Naive thymus-derived CD4-positive, alpha-beta T cell (primary cell): ENCODE measurements at regions not wholly inside any gene's neighbourhood (a gene's known extent, or its start where the extent isn't known, plus 50 kb on each side); places are given as distances from the start of the nearest gene placed in this dataset.

Experiments used
- ATAC-seq: fragments of 150-1000 bp; cut with Tn5 transposase; 2 replicates; pipeline ENCODE4 v1.10.0; 2021; ENCODE audit warnings: mild to moderate bottlenecking, moderate library complexity
- CTCF ChIA-PET: fragments of 350-600 bp; sonication (Branson Sonifier 250); formaldehyde crosslinking; loops from one replicate; lab custom pipeline; 2021; ENCODE audit warnings: antibody characterized with exemption; lab: Charles Lee
- POLR2A ChIA-PET: fragments of 350-600 bp; sonication (Branson Sonifier 250); formaldehyde crosslinking; loops from one replicate; lab custom pipeline; 2021; ENCODE audit warnings: antibody characterized with exemption, inconsistent platforms; lab: Charles Lee
- DNase-seq, 9 donors: peaks; one replicate each; pipeline versions ENCODE4 v3.0.0 to v3.0.0-alpha.2; 2020 to 2022; ENCODE audit warnings: mixed read lengths in 1 of 9
- H3K27ac ChIP-seq: one replicate; pipeline ENCODE4 v1.7.0; 2013; ENCODE audit warnings: mild to moderate bottlenecking, low read depth, low read length, moderate library complexity
- H3K27me3 ChIP-seq, 2 donors: one replicate each; pipeline ENCODE4 v1.7.0; 2013; ENCODE audit warnings: low read length in 2 of 2, mild to moderate bottlenecking in 2 of 2, moderate library complexity in 2 of 2; ENCODE audit not compliant: control insufficient read depth in 2 of 2, insufficient read depth in 2 of 2
- H3K36me3 ChIP-seq, 3 experiments: 1 replicate in 2 of 3; 2 replicates in 1 of 3; pipeline ENCODE4 v1.7.0; 2013; ENCODE audit warnings: low read length in 3 of 3, mild to moderate bottlenecking in 3 of 3, moderate library complexity in 1 of 3; ENCODE audit not compliant: insufficient read depth in 3 of 3, control insufficient read depth in 2 of 3
- H3K4me1 ChIP-seq, 2 donors: one replicate each; pipeline ENCODE4 v1.7.0; 2013; ENCODE audit warnings: low read length in 2 of 2, mild to moderate bottlenecking in 2 of 2, moderate library complexity in 1 of 2; ENCODE audit not compliant: control insufficient read depth in 2 of 2, insufficient read depth in 2 of 2
- H3K4me3 ChIP-seq: 2 replicates; pipeline ENCODE4 v1.7.0; 2013; ENCODE audit warnings: mild to moderate bottlenecking, low read length
- H3K9me3 ChIP-seq, 3 experiments: 1 replicate in 2 of 3; 2 replicates in 1 of 3; pipeline ENCODE4 v1.7.0; 2013; ENCODE audit warnings: low read length in 3 of 3; ENCODE audit not compliant: control insufficient read depth in 2 of 3
- H3K27ac Mint-ChIP-seq, 9 donors: one replicate each; pipeline ENCODE4 v1.8.0; 2020 to 2022; ENCODE audit warnings: mixed read lengths in 9 of 9, mild to moderate bottlenecking in 8 of 9, moderate library complexity in 5 of 9, inconsistent platforms in 2 of 9
- H3K27me3 Mint-ChIP-seq, 5 donors: one replicate each; pipeline ENCODE4 v1.8.0; 2021 to 2022; ENCODE audit warnings: mixed read lengths in 5 of 5, mild to moderate bottlenecking in 1 of 5
- H3K36me3 Mint-ChIP-seq, 5 donors: one replicate each; pipeline ENCODE4 v1.8.0; 2020 to 2022; ENCODE audit warnings: mixed read lengths in 5 of 5, mild to moderate bottlenecking in 3 of 5, inconsistent platforms in 1 of 5
- H3K4me1 Mint-ChIP-seq, 7 donors: one replicate each; pipeline ENCODE4 v1.8.0; 2020 to 2022; ENCODE audit warnings: mixed read lengths in 7 of 7, mild to moderate bottlenecking in 3 of 7, inconsistent platforms in 1 of 7
- H3K4me3 Mint-ChIP-seq, 10 donors: one replicate each; pipeline ENCODE4 v1.8.0; 2020 to 2022; ENCODE audit warnings: mild to moderate bottlenecking in 10 of 10, mixed read lengths in 10 of 10, moderate library complexity in 6 of 10, inconsistent platforms in 2 of 10
- H3K9me3 Mint-ChIP-seq, 11 donors: one replicate each; pipeline ENCODE4 v1.8.0; 2020 to 2022; ENCODE audit warnings: mixed read lengths in 11 of 11, mild to moderate bottlenecking in 4 of 11, inconsistent platforms in 1 of 11, moderate library complexity in 1 of 11
- intact Hi-C, 2 donors: fragments of 100-400 bp; cut with micrococcal nuclease; formaldehyde crosslinking; loops; one replicate each; pipeline ENCODE4 v1.15.1; 2023

GRCh38 chr4:29199485-29199884, 1520.7 kb upstream of the PCDH7 start:
- peaks cover 0 to 20% (median 5%) of the 10 kb centered on the region in 11 donors for H3K9me3 Mint-ChIP-seq
- H3K9me3 ChIP-seq, result no peaks in the 10 kb centered on the region
- H3K4me3 ChIP-seq, result no peak overlapping the region
- H3K27me3 ChIP-seq, result no peaks in the 10 kb centered on the region
- ChIA-PET POLR2A (no interaction called here), CTCF (no interaction called here)
- H3K27me3 Mint-ChIP-seq, result no peaks in the 10 kb centered on the region
- H3K36me3 ChIP-seq, result no peaks in the 10 kb centered on the region
- H3K4me3 Mint-ChIP-seq, result no peak overlapping the region
- H3K4me1 ChIP-seq, result no peaks in the 10 kb centered on the region
- intact Hi-C loops, result no loop called here
- no peaks in the 10 kb centered on the region for H3K4me1 Mint-ChIP-seq
- DNase-seq (no peak), ATAC-seq (no peak)
- no peak overlapping the region for H3K27ac ChIP-seq
- H3K27ac Mint-ChIP-seq, result no peak overlapping the region
- H3K36me3 Mint-ChIP-seq, result peaks cover 0 to 6% (median 0%) of the 10 kb centered on the region in 5 donors

GRCh38 chr4:29213020-29213419, 1507.1 kb upstream of the PCDH7 start:
- ChIA-PET POLR2A (no interaction called here), CTCF (no interaction called here)
- no peaks in the 10 kb centered on the region for H3K36me3 ChIP-seq
- no peaks in the 10 kb centered on the region for H3K9me3 ChIP-seq
- no peak overlapping the region for H3K27ac ChIP-seq
- Mint-ChIP-seq H3K27me3 (no peaks in the 10 kb centered on the region), H3K4me1 (no peaks in the 10 kb centered on the region), H3K27ac (no peak overlapping the region), H3K36me3 (no peaks in the 10 kb centered on the region), H3K9me3 (peaks cover 2 to 8% (median 4%) of the 10 kb centered on the region in 11 donors), H3K4me3 (no peak overlapping the region)
- no peaks in the 10 kb centered on the region for H3K4me1 ChIP-seq
- H3K4me3 ChIP-seq, result no peak overlapping the region
- H3K27me3 ChIP-seq, result no peaks in the 10 kb centered on the region
- intact Hi-C loops, result no loop called here
- ATAC-seq (no peak), DNase-seq (no peak)

DNA sequence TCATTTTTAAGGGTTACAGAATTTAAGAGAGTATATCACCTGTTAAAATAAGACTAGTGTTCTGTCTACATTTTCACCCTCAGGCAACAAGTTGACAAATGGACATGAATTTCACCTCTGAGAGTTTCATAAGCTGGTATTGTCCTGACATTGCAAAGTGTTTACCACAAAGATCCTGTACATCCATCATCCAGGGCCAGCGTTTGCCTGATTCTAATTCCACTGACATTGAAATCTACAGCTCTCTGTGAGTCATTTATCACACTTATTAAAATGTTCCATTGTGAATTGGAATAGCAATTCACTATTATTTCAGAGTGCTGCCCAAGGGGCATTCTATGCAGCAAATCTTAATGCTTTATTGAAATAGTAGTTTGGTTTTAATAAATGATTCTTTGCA, 1499.4 kb upstream of the PCDH7 start:
- Mint-ChIP-seq H3K36me3 (no peaks in the 10 kb centered on the region), H3K9me3 (peaks cover 0 to 5% (median 2%) of the 10 kb centered on the region in 11 donors), H3K4me3 (no peak overlapping the region), H3K4me1 (no peaks in the 10 kb centered on the region), H3K27ac (no peak overlapping the region), H3K27me3 (no peaks in the 10 kb centered on the region)
- no peaks in the 10 kb centered on the region for H3K36me3 ChIP-seq
- H3K9me3 ChIP-seq, result no peaks in the 10 kb centered on the region
- intact Hi-C loops, result no loop called here
- DNase-seq, result no peak
- H3K27ac ChIP-seq, result no peak overlapping the region
- no peaks in the 10 kb centered on the region for H3K27me3 ChIP-seq
- ChIA-PET CTCF (no interaction called here), POLR2A (no interaction called here)
- no peak overlapping the region for H3K4me3 ChIP-seq
- H3K4me1 ChIP-seq, result no peaks in the 10 kb centered on the region
- no peak for ATAC-seq

GRCh38 chr4:29224911-29225310, 1495.3 kb upstream of the PCDH7 start:
- CTCF ChIA-PET, result no interaction called here
- H3K27ac ChIP-seq, result no peak overlapping the region
- H3K4me1 ChIP-seq, result no peaks in the 10 kb centered on the region
- intact Hi-C loops, result no loop called here
- no peaks in the 10 kb centered on the region for H3K27me3 Mint-ChIP-seq
- no peaks in the 10 kb centered on the region for H3K4me1 Mint-ChIP-seq
- POLR2A ChIA-PET, result no interaction called here
- H3K36me3 Mint-ChIP-seq, result no peaks in the 10 kb centered on the region
- H3K4me3 ChIP-seq, result no peak overlapping the region
- no peak overlapping the region for H3K27ac Mint-ChIP-seq
- H3K9me3 ChIP-seq, result no peaks in the 10 kb centered on the region
- no peaks in the 10 kb centered on the region for H3K27me3 ChIP-seq
- peaks cover 0 to 11% (median 2%) of the 10 kb centered on the region in 11 donors for H3K9me3 Mint-ChIP-seq
- no peak overlapping the region for H3K4me3 Mint-ChIP-seq
- DNase-seq (no peak), ATAC-seq (no peak)
- H3K36me3 ChIP-seq, result no peaks in the 10 kb centered on the region

DNA sequence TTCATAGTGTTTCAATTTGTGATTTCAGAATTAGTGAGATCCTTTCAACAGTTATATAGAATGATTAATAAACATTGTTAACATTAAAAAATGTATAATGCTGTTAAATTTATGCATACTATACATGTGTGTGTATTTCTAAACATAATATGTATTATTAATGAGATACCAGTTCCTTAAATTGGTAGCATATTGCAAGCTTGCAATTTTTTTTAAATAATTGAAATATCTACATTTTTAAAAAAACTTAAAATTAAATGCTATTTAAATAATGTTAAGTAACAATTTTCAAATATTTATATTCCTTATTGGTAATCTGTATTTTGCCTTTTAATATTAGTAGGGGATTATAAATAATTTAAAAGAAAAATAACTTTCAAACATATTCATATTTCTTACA, 1479.5 kb upstream of the PCDH7 start:
- no peaks in the 10 kb centered on the region for H3K9me3 ChIP-seq
- Mint-ChIP-seq H3K4me3 (no peak overlapping the region), H3K27me3 (no peaks in the 10 kb centered on the region), H3K9me3 (peaks cover 0 to 21% (median 5%) of the 10 kb centered on the region in 11 donors), H3K4me1 (no peaks in the 10 kb centered on the region), H3K27ac (no peak overlapping the region), H3K36me3 (no peaks in the 10 kb centered on the region)
- H3K36me3 ChIP-seq, result no peaks in the 10 kb centered on the region
- H3K4me1 ChIP-seq, result no peaks in the 10 kb centered on the region
- POLR2A ChIA-PET, result no interaction called here
- intact Hi-C loops, result no loop called here
- CTCF ChIA-PET, result no interaction called here
- no peaks in the 10 kb centered on the region for H3K27me3 ChIP-seq
- no peak overlapping the region for H3K4me3 ChIP-seq
- ATAC-seq, result no peak
- no peak for DNase-seq
- no peak overlapping the region for H3K27ac ChIP-seq

DNA sequence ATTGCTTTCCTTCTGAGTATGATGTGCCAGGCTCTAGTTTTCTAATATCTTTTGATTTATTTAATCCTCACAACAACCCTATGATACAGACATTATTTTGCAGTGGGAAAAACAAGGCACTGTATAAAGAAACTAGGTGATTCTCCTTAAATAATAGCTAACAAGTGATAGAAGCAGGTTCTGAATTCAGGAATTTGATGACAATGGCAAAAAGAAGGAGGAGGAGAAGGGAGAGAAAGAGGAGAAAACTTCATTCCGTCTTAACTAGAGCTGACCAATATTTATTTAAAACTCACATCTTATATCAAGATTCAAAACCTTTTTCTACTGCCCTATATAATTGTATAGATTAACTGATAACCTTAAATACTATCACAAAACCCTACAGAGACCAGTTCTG, 1477.1 kb upstream of the PCDH7 start:
- POLR2A ChIA-PET, result no interaction called here
- Histone ChIP-seq H3K4me1 (no peaks in the 10 kb centered on the region), H3K9me3 (no peaks in the 10 kb centered on the region), H3K27me3 (no peaks in the 10 kb centered on the region), H3K27ac (no peak overlapping the region), H3K4me3 (no peak overlapping the region), H3K36me3 (no peaks in the 10 kb centered on the region)
- DNase-seq (no peak), ATAC-seq (no peak)
- Mint-ChIP-seq H3K27me3 (no peaks in the 10 kb centered on the region), H3K4me1 (no peaks in the 10 kb centered on the region), H3K4me3 (no peak overlapping the region), H3K9me3 (peaks cover 0 to 11% (median 3%) of the 10 kb centered on the region in 11 donors), H3K27ac (no peak overlapping the region), H3K36me3 (no peaks in the 10 kb centered on the region)
- intact Hi-C loops, result no loop called here
- CTCF ChIA-PET, result no interaction called here

- intact Hi-C loops, result no loop called here
- ChIA-PET CTCF (no interaction called here), POLR2A (no interaction called here)
- H3K27me3 ChIP-seq, result no peaks in the 10 kb centered on the region
- Mint-ChIP-seq H3K9me3 (peaks cover 0 to 11% (median 3%) of the 10 kb centered on the region in 11 donors), H3K27ac (no peak overlapping the region), H3K36me3 (no peaks in the 10 kb centered on the region), H3K4me3 (no peak overlapping the region), H3K4me1 (no peaks in the 10 kb centered on the region), H3K27me3 (no peaks in the 10 kb centered on the region)
- no peaks in the 10 kb centered on the region for H3K9me3 ChIP-seq
- no peak for DNase-seq
- no peaks in the 10 kb centered on the region for H3K4me1 ChIP-seq
- no peak for ATAC-seq
- H3K36me3 ChIP-seq, result no peaks in the 10 kb centered on the region
- no peak overlapping the region for H3K27ac ChIP-seq
- no peak overlapping the region for H3K4me3 ChIP-seq
Measured at GRCh38 chr4:29243851-29244250, 1476.3 kb upstream of the PCDH7 start.
